Left ventricle myocardium inferior (tissue), 1 donor: ENCODE measurements at regions not wholly inside any gene's neighbourhood (a gene's known extent, or its start where the extent isn't known, plus 50 kb on each side); places are given as distances from the start of the nearest gene placed in this dataset.
"Not testable (repeated sequence)": the region's sequence is repeated elsewhere in the genome, so short reads cannot be mapped to it uniquely, and the experiment has no call there.

Experiments used
- DNase-seq: peaks from one replicate; pipeline ENCODE4 v3.0.0-alpha.2; 2020
- H3K27ac ChIP-seq: fragments of 200-600 bp; replicated peaks from 2 replicates; pipeline ENCODE4 v1.8.0; 2021
- H3K27me3 ChIP-seq: fragments of 200-600 bp; 2 replicates; pipeline ENCODE4 v1.8.0; 2021; ENCODE audit warnings: low read depth
- H3K36me3 ChIP-seq: fragments of 200-600 bp; 2 replicates; pipeline ENCODE4 v1.8.0; 2021
- H3K4me1 ChIP-seq: fragments of 200-600 bp; 2 replicates; pipeline ENCODE4 v1.8.0; 2021
- H3K4me3 ChIP-seq: fragments of 200-600 bp; 2 replicates; pipeline ENCODE4 v1.8.0; 2021; ENCODE audit warnings: mild to moderate bottlenecking, moderate library complexity
- H3K9me3 ChIP-seq: fragments of 200-600 bp; replicated peaks from 2 replicates; pipeline ENCODE4 v1.8.0; 2021
- CTCF ChIP-seq: fragments of 200-600 bp; IDR thresholded peaks from 2 replicates; pipeline ENCODE4 v1.8.0; 2021; ENCODE audit warnings: antibody characterized with exemption, mild to moderate bottlenecking, borderline replicate concordance
- intact Hi-C: fragments of 100-400 bp; cut with micrococcal nuclease; formaldehyde crosslinking; loops from one replicate; pipeline ENCODE4 v1.11.0; 2022
- donor health status: DM: no; HTN: yes; CAD: no; lungs with severe emphysema.

- intact Hi-C loops = no loop called here
- H3K4me3 ChIP-seq = no peak overlapping the region
These were observed 385.7 kb downstream of the MBD2 start for GRCh38 chr18:53838746-53839145.

GRCh38 chr18:53821141-53821540 is 403.3 kb downstream of the MBD2 start:
- intact Hi-C loops, H3K4me1 ChIP-seq, DNase-seq, H3K36me3 ChIP-seq, H3K27ac ChIP-seq, H3K4me3 ChIP-seq, H3K27me3 ChIP-seq: not testable (repeated sequence)
- H3K9me3 ChIP-seq = peaks cover 22% of the 10 kb centered on the region

More at GRCh38 chr18:53838746-53839145, 385.7 kb downstream of the MBD2 start:
- Histone ChIP-seq H3K4me1 (no peaks in the 10 kb centered on the region), H3K27me3 (no peaks in the 10 kb centered on the region), H3K27ac (no peak overlapping the region), H3K36me3 (no peaks in the 10 kb centered on the region), H3K9me3 (peaks cover 13% of the 10 kb centered on the region)
- TF ChIP-seq CTCF = no peak
- no peak for DNase-seq

- Histone ChIP-seq H3K36me3 (no peaks in the 10 kb centered on the region), H3K9me3 (peaks cover 8% of the 10 kb centered on the region), H3K27me3 (no peaks in the 10 kb centered on the region), H3K4me3 (no peak overlapping the region), H3K4me1 (no peaks in the 10 kb centered on the region), H3K27ac (no peak overlapping the region)
- no peak for TF ChIP-seq CTCF
- DNase-seq = no peak
- intact Hi-C loops = no loop called here
These were observed 404.8 kb downstream of the MBD2 start for GRCh38 chr18:53819671-53820070.

GRCh38 chr18:53819174-53819573 is 405.3 kb downstream of the MBD2 start:
- no peaks in the 10 kb centered on the region for H3K27me3 ChIP-seq
- no peak overlapping the region for H3K4me3 ChIP-seq
- no peaks in the 10 kb centered on the region for H3K4me1 ChIP-seq
- no peak overlapping the region for H3K27ac ChIP-seq
- intact Hi-C loops = no loop called here
- peak; percentile 18 for DNase-seq
- H3K9me3 ChIP-seq = peaks cover 8% of the 10 kb centered on the region
- H3K36me3 ChIP-seq = no peaks in the 10 kb centered on the region
- no peak for TF ChIP-seq CTCF

GRCh38 chr18:53817976-53818950 is 406.2 kb downstream of the MBD2 start:
- intact Hi-C loops = no loop called here
- no peak overlapping the region for H3K27ac ChIP-seq
- H3K4me3 ChIP-seq = no peak overlapping the region
- no peaks in the 10 kb centered on the region for H3K4me1 ChIP-seq
- peaks cover 6% of the 10 kb centered on the region for H3K9me3 ChIP-seq
- TF ChIP-seq CTCF = no peak
- no peak for DNase-seq
- no peaks in the 10 kb centered on the region for H3K27me3 ChIP-seq
- H3K36me3 ChIP-seq = no peaks in the 10 kb centered on the region

GRCh38 chr18:53800171-53800570 is 424.3 kb downstream of the MBD2 start:
- no peak for DNase-seq
- Histone ChIP-seq H3K9me3 (peaks cover 2% of the 10 kb centered on the region), H3K36me3 (no peaks in the 10 kb centered on the region), H3K4me3 (no peak overlapping the region), H3K27me3 (no peaks in the 10 kb centered on the region), H3K4me1 (no peaks in the 10 kb centered on the region), H3K27ac (no peak overlapping the region)
- intact Hi-C loops = no loop called here
- TF ChIP-seq CTCF = no peak
